ENCODE measurements at regions not wholly inside any gene's neighbourhood (a gene's known extent, or its start where the extent isn't known, plus 50 kb on each side); places are given as distances from the start of the nearest gene placed in this dataset.

GRCh38 chr11:27807596-27807995, 107.3 kb upstream of the BDNF start:
- H3K27ac ChIP-seq, result no peak overlapping the region
- no peak for TF ChIP-seq CTCF (conservative IDR thresholded peaks at IDR 0.05)

- H3K27ac ChIP-seq, result no peak overlapping the region
- TF ChIP-seq CTCF (conservative IDR thresholded peaks at IDR 0.05), result no peak
Observed at GRCh38 chr11:27806122-27806521, 105.9 kb upstream of the BDNF start.

- H3K27ac ChIP-seq, result no peak overlapping the region
Observed at GRCh38 chr11:27795955-27796861, 96.0 kb upstream of the BDNF start.

GRCh38 chr11:27786864-27787263, 86.6 kb upstream of the BDNF start:
- no peak overlapping the region for H3K27ac ChIP-seq
- no peak for TF ChIP-seq CTCF (conservative IDR thresholded peaks at IDR 0.05)

More at GRCh38 chr11:27795955-27796861, 96.0 kb upstream of the BDNF start:
- no peak for TF ChIP-seq CTCF (conservative IDR thresholded peaks at IDR 0.05)

- no peak for TF ChIP-seq CTCF (conservative IDR thresholded peaks at IDR 0.05)
- no peak overlapping the region for H3K27ac ChIP-seq
Observed at GRCh38 chr11:27786331-27786730, 86.1 kb upstream of the BDNF start.

GRCh38 chr11:27783701-27784355, 83.6 kb upstream of the BDNF start:
- no peak overlapping the region for H3K27ac ChIP-seq
- no peak for TF ChIP-seq CTCF (conservative IDR thresholded peaks at IDR 0.05)

- TF ChIP-seq CTCF (conservative IDR thresholded peaks at IDR 0.05), result no peak
- H3K27ac ChIP-seq, result no peak overlapping the region
Observed at GRCh38 chr11:27777033-27777432, 76.8 kb upstream of the BDNF start.

All from VCaP (cell line).